Pancreas (tissue), 10 donors: ENCODE measurements at regions not wholly inside any gene's neighbourhood (a gene's known extent, or its start where the extent isn't known, plus 50 kb on each side); places are given as distances from the start of the nearest gene placed in this dataset.

Experiments
- ATAC-seq, 4 donors: fragments of 200-7000 bp; cut with Tn5 transposase; one replicate each; pipeline versions ENCODE4 v1.8.0 to v1.9.1; 2020; ENCODE audit warnings: mild to moderate bottlenecking in 4 of 4, moderate library complexity in 4 of 4
- DNase-seq, 6 donors: peaks; one replicate each; pipeline ENCODE4 v3.0.0-alpha.2; 2020
- FAIRE-seq: peaks from 2 replicates; lab custom pipeline; 2012; peaks lifted over from hg19 to GRCh38; lab: Jason Lieb, UNC
- H3K27ac ChIP-seq, 4 donors: fragments of 200-600 bp; sonication (generic); 1 replicate in 3 of 4; 2 replicates in 1 of 4; pipeline versions ENCODE4 v1.5.0 to v1.8.0; 2020
- H3K27me3 ChIP-seq, 4 donors: fragments of 200-600 bp; one replicate each; pipeline ENCODE4 v1.8.0; 2021
- H3K36me3 ChIP-seq, 3 donors: fragments of 200-600 bp; sonication (generic) in 1 of 3; one replicate each; pipeline versions ENCODE4 v1.5.0 to v1.8.0; 2020 to 2021
- H3K4me1 ChIP-seq, 3 donors: fragments of 200-600 bp; one replicate each; pipeline ENCODE4 v1.8.0; 2021
- H3K4me3 ChIP-seq, 4 donors: fragments of 200-600 bp; sonication (generic) in 2 of 4; one replicate each; pipeline versions ENCODE4 v1.5.0 to v1.8.0; 2020 to 2021
- H3K9me3 ChIP-seq, 4 donors: fragments of 200-600 bp; one replicate each; pipeline ENCODE4 v1.8.0; 2021
- WGBS, 2 donors: extraction: QIAGEN DNeasy Blood & Tissue Kit; methylation state at CpG; one replicate each; pipeline ENCODE4 v1.1.7; 2013; 5-methylcytosine and 5-hydroxymethylcytosine counted together
- intact Hi-C, 3 donors: fragments of 100-400 bp; cut with DNase I; formaldehyde crosslinking; loops; one replicate each; pipeline versions ENCODE4 v1.11.1 to v1.14.2; 2022
- TF ChIP-seq, protein P1 (sequence below), 4 donors: fragments of 200-600 bp; sonication (generic) in 3 of 4; IDR thresholded peaks; one replicate each; pipeline versions ENCODE4 v1.5.0 to v1.8.0; 2021; ENCODE audit warnings: antibody characterized with exemption in 4 of 4
- donor health status: healthy with polysubstance abuse.
- donor health status: DM: no; HTN: no; CAD: no; lungs with moderate emphysema.
- donor health status: DM: no; HTN: no; CAD: no.
- donor health status: control.
- donor health status: control.
- donor health status: Bipolar disorder and iron deficiency.
- donor health status: DM: yes; HTN: yes; CAD: no.
- donor health status: DM: no; HTN: no; CAD: no.
- donor health status: DM: no; HTN: no; CAD: no.
- donor health status: DM: yes; HTN: yes; CAD: no.

DNA sequence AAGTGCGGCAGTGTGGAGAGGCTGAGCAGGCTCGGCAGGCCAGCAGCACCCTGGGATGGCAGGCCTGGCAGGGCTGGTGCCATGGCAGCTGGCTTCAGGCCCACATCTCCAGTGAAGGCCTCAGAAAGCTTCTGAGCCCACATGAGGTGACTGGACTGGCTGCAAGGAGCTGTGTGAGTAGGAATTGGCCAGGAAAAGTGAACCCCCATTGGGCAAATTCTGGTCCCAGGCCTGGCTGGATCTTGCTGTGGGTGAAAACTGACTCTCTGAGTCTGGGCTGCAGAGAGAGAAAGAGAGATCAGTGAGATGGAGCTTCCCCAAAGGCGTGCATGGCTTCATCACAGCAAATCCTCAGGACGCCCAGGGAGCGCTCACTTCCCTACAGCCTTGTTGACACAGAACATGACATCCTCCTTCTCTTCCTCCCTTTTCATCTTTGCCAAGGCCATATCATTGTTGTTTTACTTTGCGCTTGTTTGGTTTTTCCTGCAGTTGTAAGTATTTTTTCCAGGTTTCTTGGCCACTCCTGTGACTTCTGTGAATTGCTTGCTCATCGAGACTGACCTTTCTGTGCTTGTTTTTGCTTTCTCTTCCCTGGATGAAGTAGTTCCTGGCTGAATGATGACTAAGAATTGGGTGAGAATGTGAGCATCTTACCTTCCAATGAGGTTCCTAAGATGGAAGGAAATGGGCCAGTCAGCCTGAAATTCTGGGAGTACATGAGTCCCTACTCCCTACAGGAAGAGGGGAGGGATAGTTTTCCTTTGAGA is 299.1 kb downstream of the TLE3 start:
- TF ChIP-seq, protein P1, sequence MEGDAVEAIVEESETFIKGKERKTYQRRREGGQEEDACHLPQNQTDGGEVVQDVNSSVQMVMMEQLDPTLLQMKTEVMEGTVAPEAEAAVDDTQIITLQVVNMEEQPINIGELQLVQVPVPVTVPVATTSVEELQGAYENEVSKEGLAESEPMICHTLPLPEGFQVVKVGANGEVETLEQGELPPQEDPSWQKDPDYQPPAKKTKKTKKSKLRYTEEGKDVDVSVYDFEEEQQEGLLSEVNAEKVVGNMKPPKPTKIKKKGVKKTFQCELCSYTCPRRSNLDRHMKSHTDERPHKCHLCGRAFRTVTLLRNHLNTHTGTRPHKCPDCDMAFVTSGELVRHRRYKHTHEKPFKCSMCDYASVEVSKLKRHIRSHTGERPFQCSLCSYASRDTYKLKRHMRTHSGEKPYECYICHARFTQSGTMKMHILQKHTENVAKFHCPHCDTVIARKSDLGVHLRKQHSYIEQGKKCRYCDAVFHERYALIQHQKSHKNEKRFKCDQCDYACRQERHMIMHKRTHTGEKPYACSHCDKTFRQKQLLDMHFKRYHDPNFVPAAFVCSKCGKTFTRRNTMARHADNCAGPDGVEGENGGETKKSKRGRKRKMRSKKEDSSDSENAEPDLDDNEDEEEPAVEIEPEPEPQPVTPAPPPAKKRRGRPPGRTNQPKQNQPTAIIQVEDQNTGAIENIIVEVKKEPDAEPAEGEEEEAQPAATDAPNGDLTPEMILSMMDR (IDR thresholded peaks at IDR 0.05): no peak
- H3K36me3 ChIP-seq: no peaks in the 10 kb centered on the region
- no peak overlapping the region for H3K27ac ChIP-seq
- peaks cover 0 to 7% (median 0%) of the 10 kb centered on the region in 3 donors for H3K4me1 ChIP-seq
- WGBS, 2 donors: 78% methylated on average over 7 of the region's 7 CpGs
- no peak overlapping the region for H3K4me3 ChIP-seq
- no peaks in the 10 kb centered on the region for H3K27me3 ChIP-seq
- no peak for DNase-seq
- no peak for FAIRE-seq
- no peak for ATAC-seq
- intact Hi-C loops: no loop called here
- H3K9me3 ChIP-seq: no peaks in the 10 kb centered on the region

DNA sequence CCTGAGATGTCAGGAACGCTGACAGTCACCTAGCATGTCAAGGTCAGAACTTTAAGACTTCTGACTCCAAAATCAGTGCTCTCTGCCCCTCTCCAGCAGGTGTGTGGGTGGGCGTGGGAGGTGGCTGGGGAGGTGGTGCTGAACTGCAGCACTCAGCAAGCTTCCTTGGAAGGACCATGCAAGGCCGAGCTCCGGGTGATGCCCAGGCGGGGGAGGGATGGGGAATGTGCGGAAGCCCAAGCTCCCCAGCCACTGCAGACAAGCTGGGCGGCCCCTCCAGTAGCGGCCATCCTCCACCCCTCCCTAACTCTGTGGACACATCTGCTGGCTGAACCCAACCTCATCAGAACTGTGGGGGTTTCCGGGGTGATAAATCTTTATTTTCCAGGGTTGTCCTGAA is 296.6 kb downstream of the TLE3 start:
- Histone ChIP-seq H3K36me3 (no peaks in the 10 kb centered on the region), H3K27me3 (no peaks in the 10 kb centered on the region), H3K27ac (no peak overlapping the region), H3K4me1 (no peaks in the 10 kb centered on the region), H3K9me3 (no peaks in the 10 kb centered on the region), H3K4me3 (no peak overlapping the region)
- 63 to 67% methylated on average over 9 of the region's 9 CpGs for WGBS, 2 donors
- no peak for DNase-seq
- ATAC-seq: no peak
- TF ChIP-seq, protein P1 (IDR thresholded peaks at IDR 0.05): no peak
- intact Hi-C loops: no loop called here
- no peak for FAIRE-seq

DNA sequence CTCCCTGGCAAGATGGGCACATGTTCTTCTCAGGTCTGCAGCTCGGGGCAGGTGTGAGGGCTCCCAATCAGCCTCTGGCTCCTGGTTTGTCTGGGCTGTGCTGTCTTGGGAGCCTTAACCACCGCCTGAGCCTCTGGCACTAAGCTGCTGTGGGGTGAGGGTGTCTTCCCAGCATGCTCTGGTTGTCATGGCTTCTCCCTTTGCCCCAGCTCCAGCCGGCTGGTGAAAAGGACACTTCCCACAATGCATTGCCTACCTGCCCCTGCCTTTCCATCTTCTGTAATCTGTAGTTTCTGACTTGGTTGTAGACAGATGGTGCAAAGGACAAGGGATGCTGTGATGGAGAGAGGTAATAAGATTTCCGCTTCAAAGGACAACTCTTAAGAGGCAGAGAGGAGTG is 295.3 kb downstream of the TLE3 start:
- Histone ChIP-seq H3K4me3 (no peak overlapping the region), H3K9me3 (no peaks in the 10 kb centered on the region), H3K36me3 (no peaks in the 10 kb centered on the region), H3K27me3 (no peaks in the 10 kb centered on the region), H3K27ac (no peak overlapping the region), H3K4me1 (no peaks in the 10 kb centered on the region)
- FAIRE-seq (no peak), ATAC-seq (no peak), DNase-seq (no peak)
- TF ChIP-seq, protein P1 (IDR thresholded peaks at IDR 0.05): no peak
- 73 to 82% methylated on average over 4 of the region's 4 CpGs for WGBS, 2 donors
- intact Hi-C loops: no loop called here

DNA sequence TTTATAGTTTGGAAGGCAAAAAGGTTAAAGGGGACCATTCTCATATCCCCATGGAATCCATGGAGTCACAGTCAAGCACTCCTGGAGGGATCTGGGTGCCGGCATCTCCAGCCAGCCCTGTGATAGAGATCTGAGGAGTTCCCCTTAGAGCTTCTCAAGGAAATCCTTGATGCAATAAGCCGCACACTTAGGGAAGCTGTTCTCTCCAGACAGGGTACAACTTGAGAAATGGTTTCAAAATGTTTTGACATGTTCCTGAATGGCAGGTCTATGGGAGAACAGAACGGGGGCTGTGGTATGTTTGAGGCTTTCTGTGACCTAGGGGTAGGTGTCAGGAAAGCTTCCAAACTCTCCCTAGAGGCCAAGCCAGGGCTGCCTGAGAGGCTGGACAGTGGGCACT is 292.9 kb downstream of the TLE3 start:
- Histone ChIP-seq H3K4me3 (no peak overlapping the region), H3K27ac (no peak overlapping the region), H3K9me3 (no peaks in the 10 kb centered on the region), H3K4me1 (no peaks in the 10 kb centered on the region), H3K36me3 (no peaks in the 10 kb centered on the region), H3K27me3 (no peaks in the 10 kb centered on the region)
- DNase-seq (no peak), ATAC-seq (no peak), FAIRE-seq (no peak)
- intact Hi-C loops: no loop called here
- 88 to 96% methylated on average over 3 of the region's 3 CpGs for WGBS, 2 donors
- TF ChIP-seq, protein P1 (IDR thresholded peaks at IDR 0.05): no peak

DNA sequence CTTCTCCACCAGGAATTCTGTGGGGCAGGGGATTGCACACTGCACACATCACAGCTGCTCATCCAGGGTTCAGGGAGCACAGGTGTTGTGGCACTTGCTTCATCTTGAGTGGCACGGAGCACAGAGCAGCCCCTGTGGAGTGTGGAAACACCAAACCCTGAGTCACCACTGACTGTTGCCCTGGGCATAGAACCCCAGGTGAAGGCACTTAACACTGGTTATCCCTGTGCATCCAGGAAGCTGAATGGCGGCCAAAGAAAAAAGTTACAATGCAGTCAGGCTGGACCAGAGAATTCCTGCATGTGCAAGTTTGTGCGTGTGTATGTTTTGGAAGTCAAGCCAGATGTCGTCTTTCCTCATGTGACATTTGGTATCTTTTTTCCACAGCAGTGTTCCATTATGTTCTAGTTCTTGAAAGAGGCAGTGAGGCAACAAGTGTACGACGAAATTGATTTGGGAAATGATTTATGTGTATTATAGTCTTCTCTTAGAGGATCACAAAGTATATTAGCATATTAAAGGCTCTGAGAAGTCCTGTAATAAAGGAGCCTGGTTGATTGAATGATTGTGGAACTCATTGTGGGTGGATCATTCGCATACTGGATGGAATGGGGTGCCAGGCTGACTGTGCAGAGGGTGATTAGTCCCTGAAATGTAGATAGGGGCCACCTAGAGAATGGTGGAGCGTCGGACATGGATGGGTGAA is 292.3 kb downstream of the TLE3 start:
- DNase-seq: no peak
- H3K4me1 ChIP-seq: no peaks in the 10 kb centered on the region
- ATAC-seq: no peak
- no peak overlapping the region for H3K4me3 ChIP-seq
- no peak overlapping the region for H3K27ac ChIP-seq
- WGBS, 2 donors: 79 to 85% methylated on average over 9 of the region's 9 CpGs
- FAIRE-seq: no peak
- intact Hi-C loops: no loop called here
- no peaks in the 10 kb centered on the region for H3K9me3 ChIP-seq
- no peaks in the 10 kb centered on the region for H3K36me3 ChIP-seq
- TF ChIP-seq, protein P1 (IDR thresholded peaks at IDR 0.05): no peak
- H3K27me3 ChIP-seq: no peaks in the 10 kb centered on the region
